ENCODE measurements at regions not wholly inside any gene's neighbourhood (a gene's known extent, or its start where the extent isn't known, plus 50 kb on each side); places are given as distances from the start of the nearest gene placed in this dataset.

DNA sequence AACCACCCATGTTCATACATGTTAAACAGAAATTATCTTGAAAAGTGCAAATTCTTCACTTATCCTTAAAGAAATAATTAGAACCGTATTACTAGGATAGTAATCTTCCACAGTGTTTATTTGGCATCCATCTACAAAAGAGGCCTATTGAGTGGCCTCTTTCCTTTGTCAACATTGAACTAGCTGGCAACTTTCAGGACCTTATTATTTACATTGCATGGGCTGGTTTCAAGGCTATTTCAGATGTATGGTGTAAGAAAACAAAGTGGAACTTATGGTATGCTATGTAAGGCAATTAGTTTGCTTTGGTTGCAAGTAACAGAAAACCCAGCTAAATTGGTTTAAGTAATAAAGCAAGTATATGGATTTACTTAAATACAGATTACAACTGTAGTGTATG lies 324.6 kb downstream of the RBM43 start:
- no peak for DNase-seq (ENCODE audit: extremely low read depth in 1 of 11, low read depth in 9 of 11, low spot score in 4 of 11)

DNA sequence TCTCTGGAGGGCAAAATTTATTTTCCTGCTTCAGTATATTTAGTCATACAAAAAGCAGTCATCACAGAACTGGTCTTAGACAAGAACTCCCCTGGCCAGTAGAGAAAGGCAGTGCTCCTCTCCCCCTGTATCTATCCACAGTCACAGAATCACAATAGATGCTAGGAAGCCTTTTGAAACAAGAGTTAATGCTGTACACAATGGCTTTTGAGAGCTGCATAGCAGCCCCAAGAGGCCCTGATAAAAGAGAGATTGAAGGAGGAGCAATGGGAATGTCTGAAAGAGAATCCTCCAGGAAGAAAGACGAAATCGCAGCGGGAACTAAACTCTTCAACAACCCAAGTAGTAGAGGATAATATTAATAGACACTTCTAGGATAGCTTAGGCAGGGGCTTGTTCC lies 330.2 kb downstream of the RBM43 start:
- DNase-seq (ENCODE audit: extremely low read depth in 1 of 11, low read depth in 9 of 11, low spot score in 4 of 11) = no peak

DNA sequence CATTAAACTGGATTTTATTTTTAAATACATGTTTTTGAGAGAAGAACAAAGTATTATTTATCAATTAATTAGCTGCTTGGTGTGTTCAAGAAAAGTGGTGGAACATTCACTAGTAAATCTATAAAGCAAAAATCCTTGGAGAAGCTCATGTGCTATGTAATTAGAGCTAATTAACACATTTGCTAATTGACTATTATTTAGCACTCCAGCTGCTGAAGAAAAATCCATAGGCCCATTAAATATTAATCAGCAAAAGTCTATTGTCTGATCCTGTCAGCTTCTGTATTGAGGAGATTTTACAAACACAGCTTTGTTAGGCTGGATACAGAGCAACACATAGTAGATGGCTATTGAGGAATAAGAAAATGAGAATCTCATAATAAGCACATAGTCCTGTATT lies 336.1 kb downstream of the RBM43 start:
- no peak for DNase-seq (ENCODE audit: extremely low read depth in 1 of 11, low read depth in 9 of 11, low spot score in 4 of 11)

DNA sequence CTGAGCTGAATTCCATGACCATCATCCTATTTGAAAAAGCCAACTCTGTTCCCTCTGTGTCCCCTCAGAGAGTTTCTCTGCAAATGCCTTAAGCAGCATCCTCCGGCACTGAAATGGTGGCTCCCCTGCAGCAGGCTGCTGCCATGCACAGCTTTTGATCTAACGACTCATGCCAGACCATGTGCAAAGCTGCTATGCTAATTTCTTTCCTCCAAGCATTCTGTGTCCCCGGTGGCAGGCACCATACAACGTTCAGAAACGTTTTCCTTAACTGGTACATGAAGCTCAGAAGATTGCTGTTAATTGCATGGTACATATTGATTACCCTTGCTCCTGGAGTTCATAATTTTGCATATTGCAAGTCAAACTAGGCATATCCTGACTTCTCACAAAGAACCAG lies 336.8 kb downstream of the RBM43 start:
- no peak for DNase-seq (ENCODE audit: extremely low read depth in 1 of 11, low read depth in 9 of 11, low spot score in 4 of 11)

DNA sequence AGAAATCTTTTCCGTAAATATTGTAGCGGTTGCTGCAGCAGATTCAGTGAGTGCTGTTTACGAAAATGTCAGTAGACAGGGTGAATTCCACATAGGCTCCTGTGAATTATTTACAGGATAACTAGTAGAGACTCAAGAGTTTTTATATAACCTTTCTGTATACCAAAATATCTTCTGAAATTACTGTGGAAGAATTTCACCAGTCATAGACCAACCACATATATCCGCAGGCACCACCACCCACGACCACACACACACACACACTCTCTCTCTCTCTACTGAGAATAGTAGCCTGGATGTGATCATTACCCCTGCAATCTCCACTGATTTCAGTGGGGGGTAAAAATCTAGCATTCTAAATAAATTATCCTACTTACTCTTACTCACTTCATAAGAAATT lies 341.8 kb downstream of the RBM43 start:
- DNase-seq (ENCODE audit: extremely low read depth in 1 of 11, low read depth in 9 of 11, low spot score in 4 of 11) = no peak

DNA sequence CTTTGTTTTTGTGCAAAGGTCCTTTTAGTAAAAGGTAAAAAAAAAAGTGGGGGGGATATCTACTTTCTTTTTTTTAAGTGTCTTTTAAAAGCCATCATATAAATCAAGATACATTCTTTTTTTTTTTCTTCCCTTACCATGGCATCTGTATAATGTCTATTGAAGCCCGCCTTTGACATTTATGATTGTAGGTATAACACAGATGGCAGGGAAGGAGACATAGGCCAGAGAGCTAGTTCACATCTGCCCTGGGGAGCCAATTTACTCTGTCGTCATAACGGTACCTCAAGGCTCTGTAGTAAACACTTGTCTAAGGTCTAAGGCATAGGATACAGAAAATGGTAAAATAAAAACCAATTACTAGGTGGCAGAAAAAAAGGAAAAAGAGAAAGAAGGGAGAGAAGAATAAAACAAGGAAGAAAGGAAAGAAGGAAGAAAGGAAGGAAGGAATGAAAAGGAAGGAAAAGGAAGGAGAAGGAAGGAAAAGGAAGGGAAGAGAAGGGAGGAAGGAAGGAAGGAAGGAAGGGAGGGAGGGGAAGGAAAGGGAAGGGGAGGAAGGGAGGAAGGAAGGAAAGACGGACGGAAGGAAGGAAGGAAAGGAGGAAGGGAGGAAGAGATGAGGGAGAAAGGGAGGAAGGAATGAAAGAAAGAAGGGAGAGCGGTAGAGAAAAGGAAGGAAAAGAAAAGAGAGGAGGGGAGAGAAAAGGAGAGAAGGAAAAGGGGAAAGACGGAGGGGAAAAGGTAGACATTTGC lies 343.5 kb downstream of the RBM43 start:
- no peak for DNase-seq (ENCODE audit: extremely low read depth in 1 of 11, low read depth in 9 of 11, low spot score in 4 of 11)

DNA sequence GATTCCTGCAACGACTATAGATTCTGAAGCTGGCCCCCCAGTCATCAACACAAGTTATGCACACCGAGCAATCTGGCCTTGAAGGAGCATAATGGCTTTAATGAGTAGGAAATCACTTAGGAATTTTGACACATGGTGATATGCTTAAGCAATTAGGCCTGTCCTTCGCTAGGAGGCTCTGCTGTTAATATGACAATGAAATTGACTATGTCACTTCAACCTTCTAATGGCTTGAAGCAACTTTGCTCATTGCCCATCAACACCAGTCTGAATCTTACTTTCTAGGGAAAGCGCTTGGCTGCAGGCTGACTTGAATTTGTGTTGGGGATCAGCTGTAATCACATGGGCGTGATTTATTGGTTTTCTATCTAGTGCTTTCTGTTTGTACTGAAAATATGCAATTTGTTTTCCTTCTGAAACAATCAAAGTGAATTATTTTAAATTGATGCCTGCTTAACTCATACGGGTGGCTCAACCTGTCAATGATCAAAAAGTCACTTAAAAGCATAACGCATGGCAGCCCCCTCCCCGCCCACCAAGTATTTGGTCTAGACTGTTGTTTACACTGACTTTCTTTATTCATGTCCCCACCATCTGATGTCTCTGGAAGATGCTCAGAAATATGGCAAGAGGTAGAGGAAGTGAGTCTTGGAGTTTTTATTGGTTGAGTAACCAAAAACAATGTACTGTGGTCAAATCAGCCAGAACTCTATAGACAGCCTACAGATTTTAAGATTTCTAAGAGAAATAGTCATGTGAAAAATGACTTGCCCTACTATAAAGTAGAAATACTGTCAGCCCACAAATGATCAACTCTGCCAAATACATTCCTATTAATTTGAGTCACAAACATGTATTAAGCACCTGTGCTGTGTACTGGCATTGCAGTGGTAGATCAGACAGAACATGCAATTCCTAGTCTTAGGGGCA lies 344.9 kb downstream of the RBM43 start:
- no peak for DNase-seq (ENCODE audit: extremely low read depth in 1 of 11, low read depth in 9 of 11, low spot score in 4 of 11)

DNA sequence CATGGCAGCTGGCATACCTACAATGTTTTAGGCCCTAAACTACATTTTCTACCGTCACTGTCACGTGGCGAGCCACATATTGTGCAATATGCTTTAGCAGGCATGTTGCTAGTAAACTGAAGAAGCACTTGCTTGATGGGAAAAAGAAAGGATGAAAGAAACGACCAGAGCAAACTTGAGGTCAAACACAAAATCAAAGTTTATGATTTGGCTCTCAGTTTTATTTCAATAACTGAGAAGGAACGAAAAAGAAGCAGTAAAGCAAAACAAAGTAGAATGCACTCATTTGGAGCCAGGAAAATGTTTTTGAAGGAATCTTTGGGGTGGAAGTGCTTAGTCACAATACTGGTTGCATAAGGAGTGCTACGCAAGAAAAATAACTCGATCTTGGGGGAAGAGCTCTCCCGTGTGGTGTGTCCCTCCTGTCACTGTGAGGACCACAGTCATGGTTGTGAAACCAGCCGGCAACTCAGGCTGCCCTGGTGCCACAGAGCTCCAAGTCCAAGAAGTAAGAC lies 349.8 kb downstream of the RBM43 start:
- DNase-seq (ENCODE audit: extremely low read depth in 1 of 11, low read depth in 9 of 11, low spot score in 4 of 11) = peak in 5 of 11 donors; percentile 1 to 7 (median 6)

DNA sequence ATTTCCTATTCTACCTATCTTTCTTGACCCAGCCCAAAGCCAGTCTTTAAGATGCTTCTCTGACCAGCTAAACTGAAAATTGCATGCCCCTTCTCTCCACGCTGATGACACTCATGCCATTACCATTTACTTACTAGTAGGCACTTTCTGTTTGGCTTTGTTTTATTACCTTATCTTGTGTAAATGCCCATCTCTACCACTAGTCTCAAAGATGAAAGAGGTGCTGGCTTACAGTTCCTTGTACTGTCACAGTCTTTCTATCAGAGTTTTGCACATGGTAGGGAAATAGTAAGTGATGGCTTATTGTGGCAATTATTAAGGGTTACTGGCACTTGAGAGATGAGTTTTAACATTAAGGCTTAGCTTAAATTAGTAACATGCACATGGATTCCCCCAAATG lies 352.1 kb downstream of the RBM43 start:
- DNase-seq (ENCODE audit: extremely low read depth in 1 of 11, low read depth in 9 of 11, low spot score in 4 of 11) = no peak

DNA sequence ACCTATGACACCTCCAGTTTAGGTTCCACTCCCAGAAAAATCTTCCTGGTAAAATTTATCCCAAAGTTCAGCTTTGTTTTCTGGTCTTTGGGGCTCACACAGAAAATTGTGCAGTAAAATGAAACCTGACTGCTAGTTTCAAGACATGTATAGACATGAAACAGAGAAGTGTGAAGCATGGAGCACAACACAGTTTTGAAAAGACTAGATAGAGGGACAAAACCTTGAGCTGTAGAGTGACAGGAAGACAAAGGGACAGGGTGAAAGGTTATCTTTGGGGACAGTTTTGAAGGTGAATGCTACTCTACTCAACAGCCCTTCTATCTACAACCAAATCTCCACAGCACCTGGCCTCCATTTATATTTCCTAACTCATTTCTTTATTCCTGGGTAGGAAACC lies 352.6 kb downstream of the RBM43 start:
- DNase-seq (ENCODE audit: extremely low read depth in 1 of 11, low read depth in 9 of 11, low spot score in 4 of 11) = no peak

DNA sequence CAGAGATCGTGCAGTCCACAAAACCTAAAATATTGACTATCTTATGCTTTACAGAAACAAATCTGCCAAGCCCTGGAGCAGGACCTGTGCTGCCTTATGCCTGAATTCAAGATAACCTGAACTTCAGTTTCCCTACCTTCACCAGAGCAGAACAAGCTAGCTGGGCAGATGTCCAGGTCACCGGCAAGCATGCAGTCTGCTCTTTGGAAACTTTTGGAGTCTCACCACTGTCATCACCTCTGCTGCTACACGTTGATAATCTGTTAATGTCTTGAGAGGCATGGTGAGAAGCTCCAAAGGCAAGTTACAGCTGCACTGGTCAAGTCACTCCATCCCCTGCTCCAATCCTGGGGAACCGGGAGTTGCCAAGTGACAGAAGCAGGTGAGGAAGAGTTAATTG lies 354.2 kb downstream of the RBM43 start:
- no peak for DNase-seq (ENCODE audit: extremely low read depth in 1 of 11, low read depth in 9 of 11, low spot score in 4 of 11)

DNA sequence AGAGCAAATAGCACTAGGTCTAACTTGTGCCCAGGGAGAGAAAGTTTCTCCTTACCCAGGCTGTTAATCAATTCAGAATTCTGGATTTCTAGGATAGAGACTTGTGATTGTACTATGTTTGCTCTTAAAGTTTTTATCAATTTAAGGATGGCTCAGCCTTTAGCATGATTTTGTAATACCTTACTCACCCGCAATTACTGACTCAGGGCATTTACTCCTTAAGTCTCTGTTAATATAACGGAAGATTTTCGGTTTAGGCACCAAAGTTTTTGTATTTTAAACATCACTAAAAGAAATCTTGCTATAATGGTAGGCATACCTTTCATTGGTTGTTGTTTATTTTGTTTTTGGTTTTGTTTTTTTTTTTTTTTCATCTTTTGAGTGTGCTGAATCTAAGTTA lies 358.2 kb downstream of the RBM43 start:
- no peak for DNase-seq (ENCODE audit: extremely low read depth in 1 of 11, low read depth in 9 of 11, low spot score in 4 of 11)

DNA sequence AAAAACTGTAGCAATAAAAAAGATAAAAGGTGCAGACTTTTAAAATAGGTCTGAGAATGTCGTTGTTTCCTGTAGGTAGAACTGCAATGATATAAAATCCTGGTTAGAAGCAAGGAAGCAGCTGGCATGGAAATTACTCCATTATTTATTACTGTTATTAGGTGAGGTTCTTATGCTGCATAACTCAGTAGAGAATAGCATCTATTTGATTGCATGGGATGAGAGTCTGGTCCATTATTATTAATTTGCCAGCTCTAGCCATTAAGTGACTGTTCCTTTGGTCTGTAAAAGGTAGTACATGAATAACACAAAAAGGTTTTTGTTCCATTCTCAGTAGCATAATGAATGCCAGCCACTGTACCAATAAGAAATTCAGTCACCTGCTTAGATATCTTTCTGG lies 358.6 kb downstream of the RBM43 start:
- no peak for DNase-seq (ENCODE audit: extremely low read depth in 1 of 11, low read depth in 9 of 11, low spot score in 4 of 11)

DNA sequence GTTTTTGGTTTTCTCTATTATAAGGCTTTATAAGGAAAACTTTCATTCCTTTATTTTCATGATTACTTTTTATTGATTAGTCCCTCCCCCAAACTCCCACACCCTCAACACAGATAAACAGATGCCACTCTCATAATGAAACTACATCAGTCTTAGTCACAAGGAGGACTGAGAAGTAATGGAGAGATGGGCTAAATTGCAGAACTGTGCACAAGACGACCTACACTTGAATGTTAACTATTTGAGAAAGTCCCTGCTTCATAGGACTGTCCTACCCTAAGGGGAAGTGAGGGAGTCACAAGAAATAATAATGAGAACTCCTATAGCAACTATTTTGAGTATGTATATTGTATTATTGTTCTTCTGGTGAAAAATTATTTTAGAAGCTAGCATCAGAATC lies 360.8 kb downstream of the RBM43 start:
- no peak for DNase-seq (ENCODE audit: extremely low read depth in 1 of 11, low read depth in 9 of 11, low spot score in 4 of 11)

DNA sequence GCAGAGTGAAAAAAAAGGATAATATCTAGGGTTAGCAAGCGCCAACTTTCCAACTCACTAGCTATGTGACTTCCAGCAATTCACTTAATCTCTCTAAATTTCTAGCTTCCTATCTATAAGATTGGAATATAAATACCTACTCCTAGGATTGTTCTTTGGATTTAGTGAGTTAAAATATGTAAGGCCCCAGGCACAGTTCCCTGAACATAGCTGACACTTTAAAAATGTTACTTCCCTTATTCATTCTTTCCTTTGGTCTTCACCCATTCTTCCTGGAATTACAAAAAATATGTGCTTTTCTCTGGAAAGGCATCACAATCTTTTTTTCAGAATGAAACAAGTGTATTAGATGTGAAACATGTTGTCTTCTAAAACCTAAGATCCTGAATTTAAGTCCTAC lies 365.7 kb downstream of the RBM43 start:
- no peak for DNase-seq (ENCODE audit: extremely low read depth in 1 of 11, low read depth in 9 of 11, low spot score in 4 of 11)

DNA sequence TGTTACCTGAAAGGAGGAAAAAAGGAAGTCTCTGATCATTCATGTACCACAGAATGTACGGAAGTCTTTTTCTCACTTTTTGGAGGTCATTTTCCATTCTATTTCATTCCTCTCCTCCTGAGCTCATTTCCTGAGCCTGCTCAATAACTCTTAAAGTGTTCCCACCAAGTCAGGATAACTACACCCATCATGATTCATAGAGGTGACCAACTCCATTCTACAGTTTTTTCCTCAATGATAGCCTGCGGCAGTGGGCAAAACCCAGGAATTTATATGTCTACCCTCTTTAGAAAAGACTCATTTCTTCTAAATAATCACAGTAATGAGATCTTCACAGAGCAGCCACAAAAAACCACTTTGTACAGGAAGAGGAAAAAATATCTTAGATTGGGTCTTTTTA lies 372.5 kb downstream of the RBM43 start:
- DNase-seq (ENCODE audit: extremely low read depth in 1 of 11, low read depth in 9 of 11, low spot score in 4 of 11) = no peak

DNA sequence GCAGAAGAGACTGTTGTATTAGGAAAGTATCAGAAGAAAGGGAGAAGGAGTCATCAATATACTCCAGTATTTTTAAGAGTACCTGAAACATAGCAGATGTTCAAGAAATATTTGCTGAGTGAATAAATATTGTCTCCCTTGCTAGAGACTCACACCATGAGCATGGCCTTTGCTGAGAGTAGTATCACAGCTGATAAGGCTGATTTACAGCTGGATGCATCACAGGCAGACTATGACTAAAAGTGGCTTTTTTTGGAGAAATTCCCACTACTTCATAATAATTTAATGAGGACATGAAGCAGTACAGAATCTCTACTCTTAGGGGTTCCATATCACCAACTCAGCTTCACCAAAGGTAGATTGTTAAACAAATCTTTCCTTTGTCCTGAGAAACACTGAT lies 373.3 kb downstream of the RBM43 start:
- DNase-seq (ENCODE audit: extremely low read depth in 1 of 11, low read depth in 9 of 11, low spot score in 4 of 11) = no peak

DNA sequence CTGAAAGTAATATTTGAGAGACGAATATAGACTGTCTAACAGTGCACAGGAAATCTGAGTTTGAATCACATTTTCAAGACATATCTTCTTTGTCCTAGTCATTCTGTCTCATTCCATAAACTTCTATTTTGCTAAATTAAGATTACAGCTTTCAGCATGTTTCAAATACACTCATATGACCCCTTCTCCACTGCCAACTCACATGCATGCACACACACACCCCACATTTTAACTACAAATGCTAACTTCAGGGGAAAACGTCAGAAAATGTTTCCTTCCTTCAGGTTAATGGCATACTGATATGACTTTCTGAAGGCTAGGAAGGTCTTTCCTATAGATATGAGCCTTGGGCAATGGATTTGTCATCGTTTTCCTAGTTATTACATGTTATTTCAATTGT lies 373.7 kb downstream of the RBM43 start:
- no peak for DNase-seq (ENCODE audit: extremely low read depth in 1 of 11, low read depth in 9 of 11, low spot score in 4 of 11)

DNA sequence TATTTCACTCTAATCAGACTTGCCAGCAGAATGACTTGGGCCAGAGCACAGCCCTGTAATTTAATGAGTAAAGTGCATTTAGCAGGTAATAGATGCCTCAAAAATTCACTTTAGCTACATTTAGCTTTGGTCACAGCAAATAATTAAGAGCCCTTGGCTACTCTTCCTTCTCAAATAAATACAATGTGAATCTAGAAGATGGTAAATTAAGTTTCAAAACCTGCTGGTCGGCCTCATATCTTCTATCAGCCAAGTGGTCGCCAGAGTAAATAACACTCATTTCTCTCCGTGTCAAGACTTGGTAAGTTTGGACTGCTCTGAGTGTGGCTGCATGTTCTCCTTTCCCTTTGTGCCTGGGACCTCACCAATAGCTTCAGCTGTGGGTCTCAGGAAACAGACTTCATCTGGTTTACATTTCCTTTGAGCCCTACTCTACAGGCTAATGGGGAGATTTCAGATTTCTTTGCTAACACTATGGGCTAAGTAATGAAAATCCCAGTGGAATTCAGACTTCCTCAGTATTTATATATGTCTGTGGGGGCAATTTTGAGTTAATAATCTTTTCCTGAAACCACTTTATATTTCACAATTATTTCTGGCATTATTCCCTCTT lies 375.8 kb downstream of the RBM43 start:
- DNase-seq (ENCODE audit: extremely low read depth in 1 of 11, low read depth in 9 of 11, low spot score in 4 of 11) = peak in 1 of 11 donors; percentile 3

DNA sequence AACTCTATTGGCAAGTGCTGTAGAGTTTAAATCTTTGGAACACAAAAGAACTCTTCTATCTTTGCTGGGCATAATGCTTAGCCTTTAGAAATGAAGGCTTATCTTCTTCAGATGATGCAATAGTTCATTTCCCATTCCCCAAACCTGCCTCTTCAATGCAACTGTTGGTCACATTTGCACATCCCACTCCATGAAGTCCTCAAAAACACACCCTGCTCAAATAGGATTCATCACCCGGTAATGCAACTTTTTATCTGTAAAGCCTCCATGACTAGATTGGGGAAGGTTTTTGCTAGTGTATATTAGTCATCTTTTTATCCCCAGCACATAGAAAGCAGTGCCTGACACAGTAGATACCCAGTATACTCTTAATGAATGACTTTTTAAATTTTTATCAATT lies 376.4 kb downstream of the RBM43 start:
- no peak for DNase-seq (ENCODE audit: extremely low read depth in 1 of 11, low read depth in 9 of 11, low spot score in 4 of 11)

All from renal cortex interstitium (tissue), 11 donors.